WERI-Rb-1 (cell line): ENCODE measurements at regions not wholly inside any gene's neighbourhood (a gene's known extent, or its start where the extent isn't known, plus 50 kb on each side); places are given as distances from the start of the nearest gene placed in this dataset.

Source experiments
- DNase-seq: peaks from one replicate; pipeline ENCODE4 v3.0.0-alpha.2; 2020
- H3K27ac ChIP-seq: fragments of 250-450 bp; sonication (Bioruptor Pico); 2 replicates; pipeline ENCODE4 v1.5.1; 2020; ENCODE audit warnings: mild to moderate bottlenecking, moderate library complexity
- H3K27me3 ChIP-seq: fragments of 250-450 bp; sonication (Bioruptor Pico); 2 replicates; pipeline ENCODE4 v1.5.1; 2021; ENCODE audit warnings: mild to moderate bottlenecking, low read depth, moderate library complexity; ENCODE audit not compliant: insufficient read depth, severe bottlenecking
- H3K36me3 ChIP-seq: fragments of 250-450 bp; sonication (Bioruptor Pico); 2 replicates; pipeline ENCODE4 v1.5.1; 2020; ENCODE audit warnings: mild to moderate bottlenecking, moderate library complexity
- H3K4me3 ChIP-seq: 2 replicates; pipeline ENCODE4 v1.5.1; 2011; ENCODE audit warnings: low read depth, mild to moderate bottlenecking, control low read depth, low read length
- H3K9me3 ChIP-seq: fragments of 250-450 bp; sonication (Bioruptor Pico); 2 replicates; pipeline ENCODE4 v1.5.1; 2021; ENCODE audit warnings: mild to moderate bottlenecking, moderate library complexity; ENCODE audit not compliant: severe bottlenecking
- TF ChIP-seq, protein P1 (sequence below): IDR thresholded peaks from 2 replicates; pipeline ENCODE4 v1.5.1; 2011; ENCODE audit warnings: low read depth, mild to moderate bottlenecking, control low read depth, inconsistent platforms, low read length

DNA sequence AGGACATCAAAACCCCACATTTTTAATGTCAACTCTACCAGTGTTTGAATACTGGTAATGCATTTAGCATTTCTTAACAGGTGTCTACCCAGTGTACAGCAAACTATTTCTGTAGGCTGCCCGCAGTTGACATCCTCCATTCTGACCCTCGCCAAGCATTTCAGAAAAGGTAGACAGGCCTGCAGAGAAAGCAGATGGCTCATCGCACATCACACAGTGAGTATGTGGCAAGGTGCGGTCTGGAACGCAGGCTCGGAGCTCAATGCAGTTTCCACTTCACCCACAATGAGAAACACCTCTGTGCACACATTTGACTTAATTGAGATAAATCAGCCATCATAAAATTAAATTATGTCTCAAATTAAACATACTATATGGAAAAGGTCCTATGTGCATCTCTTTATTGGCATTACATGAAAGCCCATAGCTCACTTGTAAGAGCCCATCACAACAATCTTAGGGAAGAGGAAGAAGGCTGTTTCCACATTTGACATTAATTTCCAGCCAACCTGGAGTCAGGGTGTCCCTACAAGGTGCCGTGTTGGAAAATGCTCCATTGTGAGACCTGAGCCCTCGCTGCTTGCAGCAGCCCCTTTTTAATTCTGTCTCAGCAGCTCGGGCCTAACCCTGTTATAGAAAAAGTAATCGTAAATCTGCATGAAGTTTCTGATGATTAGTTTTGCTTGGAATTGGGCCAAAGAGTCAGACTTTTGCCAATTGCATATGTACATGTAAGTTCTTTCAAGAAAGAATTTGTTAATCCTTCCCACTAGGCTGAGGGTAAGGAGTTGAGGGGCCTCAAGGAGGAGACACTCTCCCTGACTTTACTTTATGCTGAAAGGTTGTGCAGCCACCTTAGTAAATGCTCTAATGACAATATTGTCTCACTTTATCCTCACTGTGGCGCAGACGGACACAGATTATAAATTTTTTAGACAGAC, 378.7 kb upstream of the DYNLRB2 start:
- no peak for DNase-seq
- TF ChIP-seq, protein P1, sequence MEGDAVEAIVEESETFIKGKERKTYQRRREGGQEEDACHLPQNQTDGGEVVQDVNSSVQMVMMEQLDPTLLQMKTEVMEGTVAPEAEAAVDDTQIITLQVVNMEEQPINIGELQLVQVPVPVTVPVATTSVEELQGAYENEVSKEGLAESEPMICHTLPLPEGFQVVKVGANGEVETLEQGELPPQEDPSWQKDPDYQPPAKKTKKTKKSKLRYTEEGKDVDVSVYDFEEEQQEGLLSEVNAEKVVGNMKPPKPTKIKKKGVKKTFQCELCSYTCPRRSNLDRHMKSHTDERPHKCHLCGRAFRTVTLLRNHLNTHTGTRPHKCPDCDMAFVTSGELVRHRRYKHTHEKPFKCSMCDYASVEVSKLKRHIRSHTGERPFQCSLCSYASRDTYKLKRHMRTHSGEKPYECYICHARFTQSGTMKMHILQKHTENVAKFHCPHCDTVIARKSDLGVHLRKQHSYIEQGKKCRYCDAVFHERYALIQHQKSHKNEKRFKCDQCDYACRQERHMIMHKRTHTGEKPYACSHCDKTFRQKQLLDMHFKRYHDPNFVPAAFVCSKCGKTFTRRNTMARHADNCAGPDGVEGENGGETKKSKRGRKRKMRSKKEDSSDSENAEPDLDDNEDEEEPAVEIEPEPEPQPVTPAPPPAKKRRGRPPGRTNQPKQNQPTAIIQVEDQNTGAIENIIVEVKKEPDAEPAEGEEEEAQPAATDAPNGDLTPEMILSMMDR, result no peak
- no peak overlapping the region for H3K4me3 ChIP-seq

DNA sequence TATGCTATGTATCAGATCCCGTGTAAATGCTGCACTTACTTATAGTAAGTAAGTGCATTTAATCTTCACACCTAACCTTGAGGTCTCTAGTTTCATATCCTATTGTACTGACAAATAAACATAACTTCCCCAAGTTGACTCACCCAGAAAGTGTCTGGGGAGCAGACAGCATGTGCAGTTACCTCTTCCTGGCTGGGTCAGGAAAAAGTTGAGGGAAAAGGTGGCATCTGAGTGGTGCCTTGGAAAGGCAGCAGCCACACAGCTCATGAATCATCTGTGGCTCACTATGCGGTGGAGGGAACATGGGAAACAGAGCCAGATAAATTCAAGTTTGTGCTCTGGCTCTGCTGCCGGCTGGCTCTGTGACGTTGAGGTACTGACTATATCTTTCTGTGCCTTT, 382.0 kb upstream of the DYNLRB2 start:
- H3K27ac ChIP-seq, result no peak overlapping the region
- no peaks in the 10 kb centered on the region for H3K27me3 ChIP-seq

More for the DNA sequence above, 378.7 kb upstream of the DYNLRB2 start:
- no peak overlapping the region for H3K27ac ChIP-seq
- no peaks in the 10 kb centered on the region for H3K27me3 ChIP-seq
- H3K9me3 ChIP-seq, result no peaks in the 10 kb centered on the region
- no peaks in the 10 kb centered on the region for H3K36me3 ChIP-seq

DNA sequence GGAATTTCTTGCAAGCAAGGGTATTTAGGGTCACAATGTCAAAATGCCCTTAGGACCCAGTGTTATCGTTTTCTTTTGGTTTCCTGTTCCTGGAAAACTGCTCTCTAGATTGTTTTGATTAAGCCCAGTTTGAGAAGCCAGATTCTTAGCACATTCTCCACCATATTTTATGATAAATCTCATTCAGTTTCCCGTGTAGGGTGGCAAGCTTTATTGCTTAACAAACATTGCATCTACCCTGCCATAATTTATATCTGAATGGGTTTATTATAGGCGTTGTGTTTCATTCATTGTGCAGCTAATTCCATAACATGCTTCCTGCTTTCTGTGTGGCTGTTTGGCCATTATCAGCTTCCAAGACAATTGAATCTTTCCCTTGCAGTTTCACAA, 389.1 kb upstream of the DYNLRB2 start:
- H3K36me3 ChIP-seq, result no peaks in the 10 kb centered on the region
- H3K4me3 ChIP-seq, result no peak overlapping the region
- DNase-seq, result no peak
- TF ChIP-seq, protein P1, result no peak
- H3K27me3 ChIP-seq, result no peaks in the 10 kb centered on the region
- H3K9me3 ChIP-seq, result no peaks in the 10 kb centered on the region
- H3K27ac ChIP-seq, result no peak overlapping the region

More for the DNA sequence above, 382.0 kb upstream of the DYNLRB2 start:
- DNase-seq, result no peak
- Histone ChIP-seq H3K4me3 (no peak overlapping the region), H3K9me3 (no peaks in the 10 kb centered on the region), H3K36me3 (no peaks in the 10 kb centered on the region)
- TF ChIP-seq, protein P1, result no peak

DNA sequence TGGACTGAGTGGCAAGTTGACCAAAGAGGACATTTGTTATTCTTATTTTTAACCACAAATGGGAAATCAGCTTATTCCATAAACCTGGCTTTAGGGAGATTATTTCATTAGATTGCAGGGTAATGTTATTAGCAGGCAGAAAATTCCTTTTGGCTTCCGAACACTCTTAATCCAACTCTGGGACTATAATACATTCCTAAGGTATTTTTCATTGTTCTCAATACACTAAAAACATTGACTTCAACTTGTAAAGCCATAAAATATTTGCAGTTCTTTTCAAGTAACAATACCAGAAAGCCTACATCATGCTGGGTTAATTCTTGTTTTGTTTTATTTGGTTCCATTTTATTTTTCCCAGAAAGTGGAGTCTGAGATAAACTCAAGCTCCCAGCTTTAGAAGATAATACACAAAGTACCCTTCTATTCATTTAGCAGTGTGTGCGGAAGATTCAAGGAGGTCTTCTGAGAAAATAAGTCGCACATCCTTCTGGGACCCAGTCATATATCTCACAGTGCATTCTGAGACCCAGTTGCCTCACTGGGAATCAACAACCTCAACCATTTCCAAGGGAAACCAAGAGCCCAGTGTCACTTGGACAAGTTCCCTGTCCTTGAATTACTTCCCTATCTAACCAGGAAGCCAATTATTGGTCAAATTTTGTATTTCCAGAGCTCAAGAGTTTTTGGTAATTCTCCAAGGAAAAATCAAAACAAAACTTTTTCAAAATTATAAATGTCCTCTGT, 389.6 kb upstream of the DYNLRB2 start:
- Histone ChIP-seq H3K36me3 (no peaks in the 10 kb centered on the region), H3K4me3 (no peak overlapping the region), H3K27me3 (no peaks in the 10 kb centered on the region), H3K27ac (no peak overlapping the region), H3K9me3 (no peaks in the 10 kb centered on the region)
- TF ChIP-seq, protein P1, result no peak
- DNase-seq, result no peak

DNA sequence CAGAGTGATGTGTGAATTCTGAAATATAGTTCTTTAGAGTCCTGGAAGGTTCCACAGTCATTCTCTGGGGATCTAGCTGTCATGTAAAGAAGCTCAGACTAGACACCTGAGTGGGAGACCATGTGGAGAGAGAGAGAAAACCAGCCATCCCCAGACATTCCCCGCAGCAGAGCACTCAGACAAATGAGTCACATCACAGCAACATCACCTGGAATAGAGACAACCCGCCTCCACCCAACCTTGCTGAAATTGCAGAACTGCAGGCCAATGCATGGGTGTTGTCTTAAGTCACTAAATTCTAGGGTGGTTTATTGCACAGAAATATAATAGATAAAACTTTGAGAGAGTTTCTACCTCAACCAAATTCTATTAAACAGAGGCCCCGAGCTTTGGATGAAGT, 392.0 kb upstream of the DYNLRB2 start:
- Histone ChIP-seq H3K9me3 (no peaks in the 10 kb centered on the region), H3K4me3 (no peak overlapping the region), H3K36me3 (no peaks in the 10 kb centered on the region), H3K27me3 (no peaks in the 10 kb centered on the region), H3K27ac (no peak overlapping the region)
- TF ChIP-seq, protein P1, result no peak
- DNase-seq, result no peak
